HEK293 (cell line): ENCODE measurements at regions not wholly inside any gene's neighbourhood (a gene's known extent, or its start where the extent isn't known, plus 50 kb on each side); places are given as distances from the start of the nearest gene placed in this dataset.

ENCODE experiments used
- CTCF ChIA-PET: fragments of 350-600 bp; formaldehyde crosslinking; extraction: SDS; loops from one replicate; lab custom pipeline; 2021; ENCODE audit warnings: antibody characterized with exemption; lab: Yijun Ruan, JAX
- POLR2A ChIA-PET: fragments of 300-600 bp; formaldehyde crosslinking; extraction: SDS; loops from one replicate; lab custom pipeline; 2020; ENCODE audit warnings: antibody characterized with exemption, inconsistent platforms; lab: Yijun Ruan, JAX
- H3K27ac ChIP-seq: fragments of 200-500 bp; sonication (Bioruptor generic); 2 replicates; pipeline ENCODE4 v1.5.1; 2014; ENCODE audit warnings: low read depth, low read length, control low read depth, inconsistent platforms; ENCODE audit errors: extremely low read depth
- H3K36me3 ChIP-seq, 2 experiments: fragments of 200-500 bp in 1 of 2; sonication (Bioruptor generic) in 1 of 2; 1 replicate in 1 of 2; 2 replicates in 1 of 2; pipeline ENCODE4 v1.5.1; 2014 to 2017; ENCODE audit warnings: inconsistent platforms in 2 of 2, low read length in 2 of 2; ENCODE audit not compliant: control insufficient read depth in 2 of 2, insufficient read depth in 1 of 2
- H3K4me1 ChIP-seq: fragments of 200-500 bp; sonication (Bioruptor generic); 2 replicates; pipeline ENCODE4 v1.5.1; 2014; ENCODE audit warnings: mild to moderate bottlenecking, low read length, inconsistent platforms; ENCODE audit not compliant: control insufficient read depth, insufficient read depth
- H3K4me3 ChIP-seq: 2 replicates; pipeline ENCODE4 v1.5.1; 2011; ENCODE audit warnings: low read depth, mild to moderate bottlenecking, control low read depth, low read length, moderate library complexity
- H3K9me3 ChIP-seq: fragments of 200-500 bp; sonication (Bioruptor generic); 2 replicates; pipeline ENCODE4 v1.5.1; 2014; ENCODE audit warnings: low read depth, low read length, inconsistent platforms; ENCODE audit not compliant: control insufficient read depth, insufficient read depth
- GLI4 ChIP-seq: fragments of 450-650 bp; formaldehyde crosslinking; IDR thresholded peaks from 2 replicates; pipeline ENCODE4 v1.5.1; 2016; ENCODE audit warnings: missing biosample characterization, missing genetic modification characterization
- MZF1 ChIP-seq: fragments of 450-650 bp; formaldehyde crosslinking; IDR thresholded peaks from 2 replicates; pipeline ENCODE4 v1.5.1; 2017; ENCODE audit warnings: missing biosample characterization, missing genetic modification characterization, borderline replicate concordance
- PRDM1 ChIP-seq: fragments of 450-650 bp; formaldehyde crosslinking; IDR thresholded peaks from 2 replicates; pipeline ENCODE4; 2016; ENCODE audit warnings: missing biosample characterization, missing genetic modification characterization
- ZEB2 ChIP-seq: fragments of 450-650 bp; formaldehyde crosslinking; IDR thresholded peaks from 2 replicates; pipeline ENCODE4 v1.5.1; 2016; ENCODE audit warnings: missing biosample characterization, missing genetic modification characterization
- ZNF274 ChIP-seq, 2 experiments: fragments of 200-500 bp in 1 of 2; fragments of 450-650 bp in 1 of 2; sonication (Bioruptor generic) in 1 of 2; formaldehyde crosslinking in 1 of 2; IDR thresholded peaks; 2 replicates each; pipeline versions ENCODE4 v1.5.1 to v1.6.1; 2014 to 2016; ENCODE audit warnings: borderline replicate concordance in 1 of 2, inconsistent platforms in 1 of 2, low read length in 1 of 2, missing biosample characterization in 1 of 2, missing genetic modification characterization in 1 of 2
- ZNF311 ChIP-seq: fragments of 450-650 bp; formaldehyde crosslinking; IDR thresholded peaks from 2 replicates; pipeline ENCODE4 v1.5.1; 2017; ENCODE audit warnings: missing biosample characterization, missing genetic modification characterization, borderline replicate concordance
- ZNF423 ChIP-seq: fragments of 450-650 bp; formaldehyde crosslinking; IDR thresholded peaks from 2 replicates; pipeline ENCODE4 v1.5.1; 2016; ENCODE audit warnings: missing biosample characterization, missing genetic modification characterization
- ZNF473 ChIP-seq: fragments of 450-650 bp; formaldehyde crosslinking; IDR thresholded peaks from 2 replicates; pipeline ENCODE4 v1.5.1; 2017; ENCODE audit warnings: missing biosample characterization, missing genetic modification characterization
- ZNF501 ChIP-seq: fragments of 450-650 bp; formaldehyde crosslinking; IDR thresholded peaks from 2 replicates; pipeline ENCODE4 v1.5.1; 2016; ENCODE audit warnings: missing biosample characterization, missing genetic modification characterization
- ZNF521 ChIP-seq: fragments of 450-650 bp; formaldehyde crosslinking; IDR thresholded peaks from 2 replicates; pipeline ENCODE4 v1.5.1; 2017; ENCODE audit warnings: missing biosample characterization, mild to moderate bottlenecking, missing genetic modification characterization
- ZNF560 ChIP-seq: fragments of 450-650 bp; formaldehyde crosslinking; IDR thresholded peaks from 2 replicates; pipeline ENCODE4 v1.5.1; 2017; ENCODE audit warnings: missing biosample characterization, missing genetic modification characterization, borderline replicate concordance
- ZNF610 ChIP-seq: fragments of 450-650 bp; formaldehyde crosslinking; IDR thresholded peaks from 2 replicates; pipeline ENCODE4 v1.5.1; 2016; ENCODE audit warnings: missing biosample characterization, missing genetic modification characterization, borderline replicate concordance
- ZSCAN30 ChIP-seq: fragments of 450-650 bp; IDR thresholded peaks from 2 replicates; pipeline ENCODE4 v1.5.1; 2018; ENCODE audit warnings: missing biosample characterization, mild to moderate bottlenecking, missing genetic modification characterization, moderate library complexity
- ZXDB ChIP-seq: fragments of 450-650 bp; formaldehyde crosslinking; IDR thresholded peaks from 2 replicates; pipeline ENCODE4 v1.5.1; 2016; ENCODE audit warnings: missing biosample characterization, missing genetic modification characterization
- TF ChIP-seq, protein P1 (sequence below): fragments of 450-650 bp; formaldehyde crosslinking; IDR thresholded peaks from 2 replicates; pipeline ENCODE4 v1.5.1; 2016; ENCODE audit warnings: missing biosample characterization, missing genetic modification characterization
- TF ChIP-seq, protein P2 (sequence below): fragments of 450-650 bp; formaldehyde crosslinking; IDR thresholded peaks from 2 replicates; pipeline ENCODE4 v1.5.1; 2016; ENCODE audit warnings: missing biosample characterization, missing genetic modification characterization, borderline replicate concordance
- TF ChIP-seq, protein P3 (sequence below): fragments of 450-650 bp; formaldehyde crosslinking; IDR thresholded peaks from 2 replicates; pipeline ENCODE4; 2016; ENCODE audit warnings: missing biosample characterization, missing genetic modification characterization
- TF ChIP-seq, protein P4 (sequence below): fragments of 450-650 bp; formaldehyde crosslinking; IDR thresholded peaks from 2 replicates; pipeline ENCODE4 v1.5.1; 2017; ENCODE audit warnings: missing biosample characterization, missing genetic modification characterization
- TF ChIP-seq, protein P5 (sequence below): fragments of 450-650 bp; formaldehyde crosslinking; IDR thresholded peaks from 2 replicates; pipeline ENCODE4 v1.5.1; 2016; ENCODE audit warnings: missing biosample characterization, missing genetic modification characterization
- TF ChIP-seq, protein P6 (sequence below): fragments of 450-650 bp; IDR thresholded peaks from 2 replicates; pipeline ENCODE4 v1.5.1; 2018; ENCODE audit warnings: missing biosample characterization, missing genetic modification characterization
- TF ChIP-seq, protein P7 (sequence below): fragments of 450-650 bp; formaldehyde crosslinking; IDR thresholded peaks from 2 replicates; pipeline ENCODE4 v1.5.1; 2016; ENCODE audit warnings: missing biosample characterization, missing genetic modification characterization
- TF ChIP-seq, protein P8 (sequence below): fragments of 450-650 bp; formaldehyde crosslinking; IDR thresholded peaks from 2 replicates; pipeline ENCODE4 v1.5.1; 2016; ENCODE audit warnings: missing biosample characterization, missing genetic modification characterization

DNA sequence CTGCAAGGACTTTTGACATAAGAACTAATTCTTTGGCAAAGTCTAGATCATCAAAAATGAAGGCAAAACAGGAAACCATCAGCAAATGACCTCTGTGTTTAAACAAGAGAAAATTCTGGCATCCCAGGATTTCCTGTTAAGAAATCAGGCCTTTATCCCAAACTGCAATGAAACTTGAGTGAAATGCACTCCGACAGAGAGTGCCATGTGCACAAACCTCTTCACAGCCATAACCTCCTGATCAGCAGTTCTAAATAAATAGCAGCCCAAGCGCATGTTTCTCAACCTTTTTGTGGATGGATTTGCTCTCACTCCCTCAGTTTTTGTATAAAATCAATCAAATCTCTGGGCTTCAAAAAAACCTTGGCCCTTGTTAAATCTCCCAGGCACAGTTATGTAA, 107.7 kb upstream of the EEPD1 start:
- CTCF ChIA-PET: no interaction called here
- TF ChIP-seq, protein P1, sequence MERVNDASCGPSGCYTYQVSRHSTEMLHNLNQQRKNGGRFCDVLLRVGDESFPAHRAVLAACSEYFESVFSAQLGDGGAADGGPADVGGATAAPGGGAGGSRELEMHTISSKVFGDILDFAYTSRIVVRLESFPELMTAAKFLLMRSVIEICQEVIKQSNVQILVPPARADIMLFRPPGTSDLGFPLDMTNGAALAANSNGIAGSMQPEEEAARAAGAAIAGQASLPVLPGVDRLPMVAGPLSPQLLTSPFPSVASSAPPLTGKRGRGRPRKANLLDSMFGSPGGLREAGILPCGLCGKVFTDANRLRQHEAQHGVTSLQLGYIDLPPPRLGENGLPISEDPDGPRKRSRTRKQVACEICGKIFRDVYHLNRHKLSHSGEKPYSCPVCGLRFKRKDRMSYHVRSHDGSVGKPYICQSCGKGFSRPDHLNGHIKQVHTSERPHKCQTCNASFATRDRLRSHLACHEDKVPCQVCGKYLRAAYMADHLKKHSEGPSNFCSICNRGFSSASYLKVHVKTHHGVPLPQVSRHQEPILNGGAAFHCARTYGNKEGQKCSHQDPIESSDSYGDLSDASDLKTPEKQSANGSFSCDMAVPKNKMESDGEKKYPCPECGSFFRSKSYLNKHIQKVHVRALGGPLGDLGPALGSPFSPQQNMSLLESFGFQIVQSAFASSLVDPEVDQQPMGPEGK (tag by site-specific recombination): no peak
- TF ChIP-seq ZNF501 (tag by site-specific recombination) (no peak), GLI4 (tag by site-specific recombination) (no peak), ZNF610 (tag by site-specific recombination) (no peak), MZF1 (tag by site-specific recombination) (no peak), ZEB2 (tag by site-specific recombination) (no peak), ZNF423 (no peak), ZNF473 (tag by site-specific recombination) (no peak), ZXDB (no peak), ZNF521 (tag by site-specific recombination) (no peak)
- TF ChIP-seq, protein P2, sequence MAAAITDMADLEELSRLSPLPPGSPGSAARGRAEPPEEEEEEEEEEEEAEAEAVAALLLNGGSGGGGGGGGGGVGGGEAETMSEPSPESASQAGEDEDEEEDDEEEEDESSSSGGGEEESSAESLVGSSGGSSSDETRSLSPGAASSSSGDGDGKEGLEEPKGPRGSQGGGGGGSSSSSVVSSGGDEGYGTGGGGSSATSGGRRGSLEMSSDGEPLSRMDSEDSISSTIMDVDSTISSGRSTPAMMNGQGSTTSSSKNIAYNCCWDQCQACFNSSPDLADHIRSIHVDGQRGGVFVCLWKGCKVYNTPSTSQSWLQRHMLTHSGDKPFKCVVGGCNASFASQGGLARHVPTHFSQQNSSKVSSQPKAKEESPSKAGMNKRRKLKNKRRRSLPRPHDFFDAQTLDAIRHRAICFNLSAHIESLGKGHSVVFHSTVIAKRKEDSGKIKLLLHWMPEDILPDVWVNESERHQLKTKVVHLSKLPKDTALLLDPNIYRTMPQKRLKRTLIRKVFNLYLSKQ (tag by site-specific recombination): no peak
- TF ChIP-seq, protein P3, sequence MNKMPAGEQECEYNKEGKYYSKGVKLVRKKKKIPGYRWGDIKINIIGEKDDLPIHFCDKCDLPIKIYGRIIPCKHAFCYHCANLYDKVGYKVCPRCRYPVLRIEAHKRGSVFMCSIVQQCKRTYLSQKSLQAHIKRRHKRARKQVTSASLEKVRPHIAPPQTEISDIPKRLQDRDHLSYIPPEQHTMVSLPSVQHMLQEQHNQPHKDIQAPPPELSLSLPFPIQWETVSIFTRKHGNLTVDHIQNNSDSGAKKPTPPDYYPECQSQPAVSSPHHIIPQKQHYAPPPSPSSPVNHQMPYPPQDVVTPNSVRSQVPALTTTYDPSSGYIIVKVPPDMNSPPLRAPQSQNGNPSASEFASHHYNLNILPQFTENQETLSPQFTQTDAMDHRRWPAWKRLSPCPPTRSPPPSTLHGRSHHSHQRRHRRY (tag by site-specific recombination): no peak
- TF ChIP-seq, protein P4, sequence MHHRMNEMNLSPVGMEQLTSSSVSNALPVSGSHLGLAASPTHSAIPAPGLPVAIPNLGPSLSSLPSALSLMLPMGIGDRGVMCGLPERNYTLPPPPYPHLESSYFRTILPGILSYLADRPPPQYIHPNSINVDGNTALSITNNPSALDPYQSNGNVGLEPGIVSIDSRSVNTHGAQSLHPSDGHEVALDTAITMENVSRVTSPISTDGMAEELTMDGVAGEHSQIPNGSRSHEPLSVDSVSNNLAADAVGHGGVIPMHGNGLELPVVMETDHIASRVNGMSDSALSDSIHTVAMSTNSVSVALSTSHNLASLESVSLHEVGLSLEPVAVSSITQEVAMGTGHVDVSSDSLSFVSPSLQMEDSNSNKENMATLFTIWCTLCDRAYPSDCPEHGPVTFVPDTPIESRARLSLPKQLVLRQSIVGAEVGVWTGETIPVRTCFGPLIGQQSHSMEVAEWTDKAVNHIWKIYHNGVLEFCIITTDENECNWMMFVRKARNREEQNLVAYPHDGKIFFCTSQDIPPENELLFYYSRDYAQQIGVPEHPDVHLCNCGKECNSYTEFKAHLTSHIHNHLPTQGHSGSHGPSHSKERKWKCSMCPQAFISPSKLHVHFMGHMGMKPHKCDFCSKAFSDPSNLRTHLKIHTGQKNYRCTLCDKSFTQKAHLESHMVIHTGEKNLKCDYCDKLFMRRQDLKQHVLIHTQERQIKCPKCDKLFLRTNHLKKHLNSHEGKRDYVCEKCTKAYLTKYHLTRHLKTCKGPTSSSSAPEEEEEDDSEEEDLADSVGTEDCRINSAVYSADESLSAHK (tag by site-specific recombination): no peak
- TF ChIP-seq, protein P5, sequence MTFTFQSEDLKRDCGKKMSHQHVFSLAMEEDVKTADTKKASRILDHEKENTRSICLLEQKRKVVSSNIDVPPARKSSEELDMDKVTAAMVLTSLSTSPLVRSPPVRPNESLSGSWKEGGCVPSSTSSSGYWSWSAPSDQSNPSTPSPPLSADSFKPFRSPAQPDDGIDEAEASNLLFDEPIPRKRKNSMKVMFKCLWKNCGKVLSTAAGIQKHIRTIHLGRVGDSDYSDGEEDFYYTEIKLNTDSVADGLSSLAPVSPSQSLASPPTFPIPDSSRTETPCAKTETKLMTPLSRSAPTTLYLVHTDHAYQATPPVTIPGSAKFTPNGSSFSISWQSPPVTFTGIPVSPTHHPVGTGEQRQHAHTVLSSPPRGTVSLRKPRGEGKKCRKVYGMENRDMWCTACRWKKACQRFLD (tag by site-specific recombination): no peak
- H3K9me3 ChIP-seq: no peaks in the 10 kb centered on the region
- no peak overlapping the region for H3K27ac ChIP-seq
- no peak overlapping the region for H3K4me3 ChIP-seq
- no peaks in the 10 kb centered on the region for H3K36me3 ChIP-seq
- POLR2A ChIA-PET: no interaction called here
- peaks cover 10% of the 10 kb centered on the region for H3K4me1 ChIP-seq

DNA sequence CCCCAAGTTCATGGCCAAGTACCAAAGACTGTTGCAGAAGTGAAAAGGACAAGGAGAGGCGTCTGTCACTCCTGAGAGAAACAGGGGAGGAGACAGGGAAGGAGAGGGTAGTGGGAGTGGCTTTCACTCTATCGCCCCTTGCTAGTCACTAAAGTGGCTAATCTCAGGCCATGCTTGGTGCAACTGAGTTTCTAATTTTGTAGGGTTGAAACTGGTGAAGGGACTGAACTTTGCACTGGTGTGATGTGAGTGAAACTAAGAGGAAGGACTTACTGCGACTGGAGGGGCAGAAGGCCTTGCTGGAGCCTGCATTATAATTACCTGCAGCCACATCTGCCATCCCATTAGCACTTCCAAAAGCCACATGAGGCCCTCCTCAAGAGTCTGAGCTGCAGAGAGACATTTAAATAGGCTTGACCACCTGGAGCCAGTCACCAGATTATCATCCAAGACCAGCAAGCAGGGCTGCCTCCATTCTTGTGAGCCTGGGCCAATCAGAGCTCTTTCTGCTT, 107.2 kb upstream of the EEPD1 start:
- H3K36me3 ChIP-seq: no peaks in the 10 kb centered on the region
- H3K4me1 ChIP-seq: peaks cover 10% of the 10 kb centered on the region
- H3K4me3 ChIP-seq: no peak overlapping the region
- no peak overlapping the region for H3K27ac ChIP-seq
- POLR2A ChIA-PET: no interaction called here
- CTCF ChIA-PET: interaction anchor here (1.7 kb wide), 1 partner anchor 25 kb away, joined by 6 read pairs; no protein-coding TSS in a partner anchor
- no peaks in the 10 kb centered on the region for H3K9me3 ChIP-seq
- TF ChIP-seq ZNF274 (IDR thresholded peaks at IDR 0.05; ENCODE audit: low read length) (no peak), ZNF274 (tag by site-specific recombination; IDR thresholded peaks at IDR 0.05; ENCODE audit: borderline replicate concordance) (no peak), ZNF311 (tag by site-specific recombination) (no peak), PRDM1 (tag by site-specific recombination) (no peak), ZNF560 (no peak), ZSCAN30 (no peak)
- TF ChIP-seq, protein P6, sequence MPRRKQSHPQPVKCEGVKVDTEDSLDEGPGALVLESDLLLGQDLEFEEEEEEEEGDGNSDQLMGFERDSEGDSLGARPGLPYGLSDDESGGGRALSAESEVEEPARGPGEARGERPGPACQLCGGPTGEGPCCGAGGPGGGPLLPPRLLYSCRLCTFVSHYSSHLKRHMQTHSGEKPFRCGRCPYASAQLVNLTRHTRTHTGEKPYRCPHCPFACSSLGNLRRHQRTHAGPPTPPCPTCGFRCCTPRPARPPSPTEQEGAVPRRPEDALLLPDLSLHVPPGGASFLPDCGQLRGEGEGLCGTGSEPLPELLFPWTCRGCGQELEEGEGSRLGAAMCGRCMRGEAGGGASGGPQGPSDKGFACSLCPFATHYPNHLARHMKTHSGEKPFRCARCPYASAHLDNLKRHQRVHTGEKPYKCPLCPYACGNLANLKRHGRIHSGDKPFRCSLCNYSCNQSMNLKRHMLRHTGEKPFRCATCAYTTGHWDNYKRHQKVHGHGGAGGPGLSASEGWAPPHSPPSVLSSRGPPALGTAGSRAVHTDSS (tag by site-specific recombination): no peak
- TF ChIP-seq, protein P7, sequence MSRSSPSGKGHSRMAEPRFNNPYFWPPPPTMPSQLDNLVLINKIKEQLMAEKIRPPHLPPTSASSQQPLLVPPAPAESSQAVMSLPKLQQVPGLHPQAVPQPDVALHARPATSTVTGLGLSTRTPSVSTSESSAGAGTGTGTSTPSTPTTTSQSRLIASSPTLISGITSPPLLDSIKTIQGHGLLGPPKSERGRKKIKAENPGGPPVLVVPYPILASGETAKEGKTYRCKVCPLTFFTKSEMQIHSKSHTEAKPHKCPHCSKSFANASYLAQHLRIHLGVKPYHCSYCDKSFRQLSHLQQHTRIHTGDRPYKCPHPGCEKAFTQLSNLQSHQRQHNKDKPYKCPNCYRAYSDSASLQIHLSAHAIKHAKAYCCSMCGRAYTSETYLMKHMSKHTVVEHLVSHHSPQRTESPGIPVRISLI: no peak
- TF ChIP-seq, protein P8, sequence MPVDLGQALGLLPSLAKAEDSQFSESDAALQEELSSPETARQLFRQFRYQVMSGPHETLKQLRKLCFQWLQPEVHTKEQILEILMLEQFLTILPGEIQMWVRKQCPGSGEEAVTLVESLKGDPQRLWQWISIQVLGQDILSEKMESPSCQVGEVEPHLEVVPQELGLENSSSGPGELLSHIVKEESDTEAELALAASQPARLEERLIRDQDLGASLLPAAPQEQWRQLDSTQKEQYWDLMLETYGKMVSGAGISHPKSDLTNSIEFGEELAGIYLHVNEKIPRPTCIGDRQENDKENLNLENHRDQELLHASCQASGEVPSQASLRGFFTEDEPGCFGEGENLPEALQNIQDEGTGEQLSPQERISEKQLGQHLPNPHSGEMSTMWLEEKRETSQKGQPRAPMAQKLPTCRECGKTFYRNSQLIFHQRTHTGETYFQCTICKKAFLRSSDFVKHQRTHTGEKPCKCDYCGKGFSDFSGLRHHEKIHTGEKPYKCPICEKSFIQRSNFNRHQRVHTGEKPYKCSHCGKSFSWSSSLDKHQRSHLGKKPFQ: no peak
